Neural cell (in vitro differentiated cells): ENCODE measurements at regions not wholly inside any gene's neighbourhood (a gene's known extent, or its start where the extent isn't known, plus 50 kb on each side); places are given as distances from the start of the nearest gene placed in this dataset.

Experiments
- H2AFZ ChIP-seq: fragments of 200-600, 300-800 bp; sonication (generic), shearing (Covaris generic); 2 replicates; pipeline ENCODE4 v1.6.0; 2014; ENCODE audit warnings: low read depth, mild to moderate bottlenecking, antibody characterized with exemption, low read length, moderate library complexity
- H3F3A ChIP-seq: fragments of 200-600 bp; shearing (Covaris generic); 2 replicates; pipeline ENCODE4 v1.6.1; 2016; ENCODE audit warnings: mild to moderate bottlenecking, moderate library complexity, mixed read lengths, antibody characterized with exemption, low read length; ENCODE audit not compliant: insufficient read depth, poor library complexity, severe bottlenecking
- H3K27ac ChIP-seq: fragments of 200-600, 300-800 bp; sonication (generic), shearing (Covaris generic); 2 replicates; pipeline ENCODE4 v1.5.1; 2014; ENCODE audit warnings: mild to moderate bottlenecking, low read length, moderate library complexity
- H3K27me3 ChIP-seq: fragments of 300-800, 200-600 bp; sonication (generic), shearing (Covaris generic); 2 replicates; pipeline ENCODE4 v1.6.0; 2014; ENCODE audit warnings: mild to moderate bottlenecking, low read depth, low read length, moderate library complexity; ENCODE audit not compliant: insufficient read depth
- H3K36me3 ChIP-seq: fragments of 300-800, 200-600 bp; sonication (generic), shearing (Covaris generic); 2 replicates; pipeline ENCODE4 v1.5.1; 2014; ENCODE audit warnings: mild to moderate bottlenecking, antibody characterized with exemption, low read length, moderate library complexity; ENCODE audit not compliant: insufficient read depth
- H3K4me2 ChIP-seq: fragments of 300-800, 200-600 bp; sonication (generic), shearing (Covaris generic); 2 replicates; pipeline ENCODE4 v1.6.0; 2014; ENCODE audit warnings: mild to moderate bottlenecking, low read length
- H3K4me3 ChIP-seq: fragments of 300-800, 200-600 bp; sonication (generic), shearing (Covaris generic); 2 replicates; pipeline ENCODE4 v1.5.1; 2014; ENCODE audit warnings: mild to moderate bottlenecking, low read length, moderate library complexity
- H3K79me2 ChIP-seq: fragments of 200-600 bp; shearing (Covaris generic); replicated peaks from 2 replicates; pipeline ENCODE4 v1.6.0; 2014; ENCODE audit warnings: mild to moderate bottlenecking, low read length, moderate library complexity; ENCODE audit not compliant: insufficient read depth
- H3K9ac ChIP-seq: fragments of 300-800, 200-600 bp; sonication (generic), shearing (Covaris generic); 2 replicates; pipeline ENCODE4 v1.6.1; 2016; ENCODE audit warnings: mild to moderate bottlenecking, low read length, mixed read lengths
- H3K9me2 ChIP-seq: fragments of 200-600 bp; shearing (Covaris generic); 2 replicates; pipeline ENCODE4 v1.6.1; 2016; ENCODE audit warnings: mild to moderate bottlenecking, low read length, mixed read lengths; ENCODE audit not compliant: insufficient read depth
- H3K9me3 ChIP-seq: fragments of 200-600, 300-800 bp; sonication (generic), shearing (Covaris generic); 2 replicates; pipeline ENCODE4 v1.6.1; 2016; ENCODE audit warnings: mild to moderate bottlenecking, mixed run types, low read length, moderate library complexity, mixed read lengths
- H4K20me1 ChIP-seq: fragments of 200-600 bp; shearing (Covaris generic); 2 replicates; pipeline ENCODE4 v1.6.1; 2016; ENCODE audit warnings: mild to moderate bottlenecking, mixed run types; ENCODE audit not compliant: insufficient read depth
- CTCF ChIP-seq: fragments of 450-650 bp; IDR thresholded peaks from 2 replicates; pipeline ENCODE4 v1.5.1; 2014; ENCODE audit warnings: antibody characterized with exemption, mild to moderate bottlenecking, moderate library complexity; ENCODE audit not compliant: poor library complexity, severe bottlenecking
- EP300 ChIP-seq: fragments of 450-650 bp; conservative IDR thresholded peaks from 2 replicates; pipeline ENCODE4 v1.6.1; 2014; ENCODE audit warnings: antibody characterized with exemption, mild to moderate bottlenecking, moderate library complexity; ENCODE audit not compliant: poor library complexity, severe bottlenecking
- EZH2 ChIP-seq: fragments of 200-600, 300-800 bp; shearing (Covaris generic), sonication (generic); IDR thresholded peaks from 2 replicates; pipeline ENCODE4 v1.6.1; 2014; ENCODE audit warnings: antibody characterized with exemption, low read length, borderline replicate concordance, mild to moderate bottlenecking; ENCODE audit not compliant: insufficient read depth, poor library complexity, severe bottlenecking
- MXI1 ChIP-seq: fragments of 450-650 bp; conservative IDR thresholded peaks from 2 replicates; pipeline ENCODE4 v1.6.1; 2014; ENCODE audit warnings: antibody characterized with exemption, mild to moderate bottlenecking; ENCODE audit not compliant: poor library complexity, severe bottlenecking
- POLR2AphosphoS5 ChIP-seq: IDR thresholded peaks from 2 replicates; pipeline ENCODE4 v1.6.1; 2012
- RAD21 ChIP-seq: fragments of 450-650 bp; conservative IDR thresholded peaks from 2 replicates; pipeline ENCODE4 v1.6.1; 2014; ENCODE audit warnings: antibody characterized with exemption, mild to moderate bottlenecking, moderate library complexity
- REST ChIP-seq: IDR thresholded peaks from 2 replicates; pipeline ENCODE4 v1.6.1; 2012; ENCODE audit warnings: borderline replicate concordance
- SMC3 ChIP-seq: fragments of 450-650 bp; conservative IDR thresholded peaks from 2 replicates; pipeline ENCODE4 v1.6.1; 2014; ENCODE audit warnings: antibody characterized with exemption, mild to moderate bottlenecking, moderate library complexity; ENCODE audit not compliant: poor library complexity
- TAF1 ChIP-seq: IDR thresholded peaks from 2 replicates; pipeline ENCODE4 v1.6.1; 2012; ENCODE audit warnings: low read depth

- Histone ChIP-seq H3K4me2 (no peak overlapping the region), H3K9ac (no peak overlapping the region), H2AFZ (no peak overlapping the region), H3F3A (no peaks in the 10 kb centered on the region), H3K9me3 (no peaks in the 10 kb centered on the region), H3K79me2 (no peaks in the 10 kb centered on the region), H3K4me3 (no peak overlapping the region), H4K20me1 (no peaks in the 10 kb centered on the region), H3K36me3 (no peaks in the 10 kb centered on the region), H3K27ac (no peak overlapping the region), H3K27me3 (no peaks in the 10 kb centered on the region), H3K9me2 (no peaks in the 10 kb centered on the region)
- no peak for TF ChIP-seq EZH2
- TF ChIP-seq CTCF: no peak
- TF ChIP-seq SMC3: no peak
- no peak for TF ChIP-seq RAD21
- TF ChIP-seq MXI1: no peak
- TF ChIP-seq POLR2AphosphoS5: no peak
- TF ChIP-seq TAF1: no peak
- no peak for TF ChIP-seq REST
- no peak for TF ChIP-seq EP300
Observed at GRCh38 chr9:24961762-24962161, 416.1 kb upstream of the IZUMO3 start.

- Histone ChIP-seq H3K27ac (no peak overlapping the region), H3K79me2 (no peaks in the 10 kb centered on the region), H3K36me3 (no peaks in the 10 kb centered on the region), H4K20me1 (no peaks in the 10 kb centered on the region), H3K9ac (no peak overlapping the region), H3K27me3 (no peaks in the 10 kb centered on the region), H3F3A (no peaks in the 10 kb centered on the region), H3K4me2 (no peak overlapping the region), H3K9me2 (no peaks in the 10 kb centered on the region), H3K9me3 (no peaks in the 10 kb centered on the region), H2AFZ (no peak overlapping the region), H3K4me3 (no peak overlapping the region)
- TF ChIP-seq EP300: no peak
- no peak for TF ChIP-seq MXI1
- no peak for TF ChIP-seq CTCF
- TF ChIP-seq EZH2: no peak
Observed at GRCh38 chr9:24953070-24953469, 407.4 kb upstream of the IZUMO3 start.
